ENCODE measurements at regions not wholly inside any gene's neighbourhood (a gene's known extent, or its start where the extent isn't known, plus 50 kb on each side); places are given as distances from the start of the nearest gene placed in this dataset.
"Not testable (repeated sequence)": the region's sequence is repeated elsewhere in the genome, so short reads cannot be mapped to it uniquely, and the experiment has no call there.

DNA sequence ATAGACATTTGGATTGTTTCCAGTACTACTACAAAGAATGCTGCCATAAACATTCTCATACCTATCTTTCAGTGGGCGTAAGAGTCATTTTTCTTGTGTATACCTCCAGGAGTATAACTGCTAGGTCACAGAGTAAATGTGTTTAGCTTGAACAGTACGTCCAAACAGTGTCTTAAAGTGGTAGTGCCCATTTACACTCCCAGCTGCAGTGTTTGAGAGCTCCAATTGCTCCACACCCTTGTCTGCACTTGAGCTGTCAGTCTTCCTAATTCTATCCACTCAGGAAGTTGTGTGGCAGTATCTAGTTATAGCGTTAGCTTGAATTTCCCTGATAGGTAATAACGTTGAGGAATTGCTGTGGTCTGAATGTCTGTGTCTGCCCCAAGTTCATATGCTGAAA, 404.7 kb upstream of the PPP2R3A start:
- no peak for DNase-seq

GRCh38 chr3:135564696-135565095, 400.8 kb upstream of the PPP2R3A start:
- DNase-seq = no peak

GRCh38 chr3:135565546-135565945, 400.0 kb upstream of the PPP2R3A start:
- no peak for DNase-seq

DNA sequence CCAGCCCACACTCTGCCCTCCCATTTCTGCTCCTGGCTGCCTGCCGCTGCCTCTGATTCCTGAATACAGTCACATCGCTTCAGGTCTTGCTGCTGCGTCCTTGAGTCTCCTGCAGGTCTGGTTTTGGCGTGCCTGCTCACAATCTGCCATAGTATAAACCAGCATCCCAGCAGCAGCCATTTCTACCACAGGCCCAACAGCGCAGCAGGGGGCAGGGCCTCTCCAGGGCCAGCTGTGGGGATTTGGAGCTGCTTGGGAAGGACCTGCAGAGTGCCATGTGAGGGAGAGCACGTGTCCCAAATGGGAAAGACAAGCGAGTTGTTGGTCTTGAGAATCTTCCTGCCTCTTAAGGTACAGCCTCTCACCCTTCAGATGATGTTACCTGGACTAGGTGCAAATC, 398.3 kb upstream of the PPP2R3A start:
- DNase-seq = no peak

DNA sequence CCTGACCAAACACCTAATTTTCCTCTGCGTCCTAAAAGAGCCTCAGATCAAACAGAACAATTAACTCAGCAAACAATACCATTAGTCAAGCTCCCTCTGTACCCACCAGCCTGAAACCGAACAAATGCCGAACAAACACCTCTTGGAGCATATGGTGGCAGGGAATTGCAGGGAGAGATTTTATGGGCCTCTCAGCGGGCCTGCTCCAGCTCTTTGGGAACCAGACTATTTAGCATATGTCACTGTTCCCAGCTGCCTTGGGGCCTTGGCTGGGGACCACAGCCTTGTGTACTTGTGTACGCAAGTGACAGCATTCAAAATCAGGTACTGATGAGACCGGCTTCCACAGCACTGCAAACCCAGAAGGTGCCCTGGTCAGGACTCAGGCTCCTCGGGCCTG, 388.8 kb upstream of the PPP2R3A start:
- no peak for DNase-seq

- no peak for DNase-seq
Measured at GRCh38 chr3:135581806-135582205, 383.7 kb upstream of the PPP2R3A start.

GRCh38 chr3:135582800-135583199, 382.7 kb upstream of the PPP2R3A start:
- DNase-seq = no peak

- DNase-seq = no peak
Measured at GRCh38 chr3:135596563-135596962, 369.0 kb upstream of the PPP2R3A start.

DNA sequence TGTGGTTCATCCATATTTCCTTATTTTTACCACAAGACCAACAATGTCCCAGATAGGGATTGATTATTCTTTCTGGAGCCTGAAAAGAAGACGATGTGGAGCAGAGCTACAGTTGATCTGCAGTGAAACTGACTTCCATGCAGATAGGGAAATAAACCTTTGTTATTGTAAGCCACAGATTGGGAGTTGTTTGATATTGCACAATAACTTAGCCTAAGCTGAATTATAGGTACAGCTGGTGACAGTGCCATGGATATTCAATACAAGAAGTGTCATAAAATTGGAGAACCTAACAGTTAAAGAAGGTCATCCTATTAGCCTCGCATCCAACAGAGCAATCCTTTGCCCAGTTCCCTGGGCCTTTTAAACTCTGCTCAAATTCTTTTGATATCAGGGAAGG, 367.7 kb upstream of the PPP2R3A start:
- no peak for DNase-seq

DNA sequence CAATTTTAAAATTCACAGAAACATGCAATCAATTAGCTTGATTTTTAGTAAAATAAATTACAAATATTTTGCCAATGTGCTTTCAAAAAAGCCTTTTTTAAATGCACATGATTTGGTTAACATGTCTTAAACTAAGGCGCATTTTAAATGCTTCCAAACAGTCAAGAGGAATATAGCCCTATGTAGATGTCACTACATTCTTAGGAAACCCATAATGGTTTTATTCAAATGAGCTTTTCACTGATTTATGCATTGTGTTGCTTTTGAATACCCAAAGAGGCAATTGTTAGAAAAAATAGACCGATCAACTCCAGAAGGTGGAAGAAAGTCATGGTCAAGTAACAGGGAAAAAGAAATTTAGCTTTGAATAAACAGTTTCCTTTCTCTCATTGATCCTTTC, 366.9 kb upstream of the PPP2R3A start:
- DNase-seq = no peak

DNA sequence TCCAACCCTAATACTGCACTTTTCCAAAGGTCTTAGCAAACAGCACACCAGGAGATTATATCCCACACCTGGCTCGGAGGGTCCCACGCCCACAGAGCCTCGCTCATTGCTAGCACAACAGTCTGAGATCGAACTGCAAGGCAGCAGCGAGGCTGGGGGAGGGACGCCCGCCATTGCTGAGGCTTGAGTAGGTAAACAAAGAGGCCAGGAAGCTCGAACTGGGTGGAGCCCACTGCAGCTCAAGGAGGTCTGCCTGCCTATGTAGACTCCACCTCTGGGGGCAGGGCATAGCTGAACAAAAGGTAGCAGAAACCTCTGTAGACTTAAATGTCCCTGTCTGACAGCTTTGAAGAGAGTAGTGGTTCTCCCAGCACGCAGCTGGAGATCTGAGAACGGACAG, 361.0 kb upstream of the PPP2R3A start:
- DNase-seq = not testable (repeated sequence)

- no peak for DNase-seq
Measured at GRCh38 chr3:135618123-135618522, 347.4 kb upstream of the PPP2R3A start.

DNA sequence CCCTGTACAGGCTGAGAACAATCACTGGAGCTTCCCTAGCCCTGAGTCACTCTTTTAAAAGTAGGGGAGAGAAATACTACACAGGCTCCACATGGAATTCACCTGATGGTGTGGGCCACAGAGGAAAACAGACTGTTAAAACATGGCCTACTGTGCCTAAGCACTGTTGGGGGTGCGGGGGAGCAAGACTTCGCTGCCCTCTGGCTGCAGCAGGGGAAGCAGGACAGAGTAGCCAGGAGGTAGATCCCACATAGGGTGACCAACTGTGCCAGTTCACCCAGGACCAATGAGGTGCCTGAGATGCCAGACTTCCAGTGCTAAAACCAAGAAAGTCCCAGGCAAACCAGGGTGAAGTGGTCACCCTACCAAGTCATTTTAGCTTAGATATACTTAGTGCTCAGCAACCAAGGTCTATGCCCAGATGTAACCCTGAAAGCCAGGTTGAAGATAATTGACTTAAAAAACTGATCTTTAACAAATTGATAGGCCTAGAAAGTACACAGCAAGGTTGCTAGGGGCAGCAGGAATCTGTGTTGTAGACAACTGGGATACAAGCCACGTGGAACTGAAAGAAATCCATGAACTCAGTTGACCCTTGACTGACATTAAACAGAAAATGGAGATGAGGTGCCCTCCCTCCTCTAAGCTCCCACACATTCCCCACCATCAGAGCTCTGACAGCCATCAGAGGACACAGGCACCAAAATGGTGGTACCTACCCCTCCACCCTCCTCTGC, 344.2 kb upstream of the PPP2R3A start:
- DNase-seq = no peak

DNA sequence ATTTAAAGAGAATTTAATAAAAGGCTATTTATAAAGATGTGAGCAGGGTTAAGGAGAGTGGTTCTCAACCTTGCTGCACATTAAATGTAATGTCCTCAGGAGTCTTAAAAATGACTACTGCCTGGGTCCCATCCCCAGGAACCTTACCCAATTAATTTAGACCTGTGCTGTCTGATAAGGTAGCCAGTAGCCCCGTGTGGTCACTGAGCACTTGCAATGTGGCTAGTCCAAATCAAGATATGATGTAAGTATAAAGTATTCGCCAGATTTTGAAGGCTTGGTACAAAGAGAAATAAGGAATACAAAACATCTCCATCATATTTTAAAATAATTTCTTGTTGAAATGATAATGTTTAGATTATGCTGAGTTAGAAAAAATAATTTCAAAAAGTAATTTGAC, 343.3 kb upstream of the PPP2R3A start:
- DNase-seq = no peak

- DNase-seq = no peak
Measured at GRCh38 chr3:135622656-135623055, 342.9 kb upstream of the PPP2R3A start.

DNA sequence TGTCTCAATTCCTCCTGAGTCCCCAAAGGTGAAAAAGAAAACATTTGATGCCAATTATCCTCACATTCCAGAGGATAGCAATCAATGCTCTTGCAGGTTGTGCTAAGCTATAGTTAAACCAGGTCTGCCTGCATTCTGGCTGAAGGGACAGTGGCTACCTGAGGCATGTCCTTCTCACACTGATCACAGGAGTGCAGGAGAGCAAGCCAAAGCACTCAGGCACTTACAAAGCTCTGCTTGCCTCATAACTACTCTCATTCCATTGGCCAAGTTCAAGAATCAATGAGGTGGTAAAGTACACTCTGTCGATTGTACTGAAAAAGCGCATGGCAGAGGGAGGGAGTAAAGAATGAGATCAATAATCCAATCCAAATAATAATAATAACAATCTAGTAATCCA, 342.0 kb upstream of the PPP2R3A start:
- no peak for DNase-seq

- no peak for DNase-seq
Measured at GRCh38 chr3:135627057-135627456, 338.5 kb upstream of the PPP2R3A start.

- no peak for DNase-seq
Measured at GRCh38 chr3:135629701-135630408, 335.7 kb upstream of the PPP2R3A start.

DNA sequence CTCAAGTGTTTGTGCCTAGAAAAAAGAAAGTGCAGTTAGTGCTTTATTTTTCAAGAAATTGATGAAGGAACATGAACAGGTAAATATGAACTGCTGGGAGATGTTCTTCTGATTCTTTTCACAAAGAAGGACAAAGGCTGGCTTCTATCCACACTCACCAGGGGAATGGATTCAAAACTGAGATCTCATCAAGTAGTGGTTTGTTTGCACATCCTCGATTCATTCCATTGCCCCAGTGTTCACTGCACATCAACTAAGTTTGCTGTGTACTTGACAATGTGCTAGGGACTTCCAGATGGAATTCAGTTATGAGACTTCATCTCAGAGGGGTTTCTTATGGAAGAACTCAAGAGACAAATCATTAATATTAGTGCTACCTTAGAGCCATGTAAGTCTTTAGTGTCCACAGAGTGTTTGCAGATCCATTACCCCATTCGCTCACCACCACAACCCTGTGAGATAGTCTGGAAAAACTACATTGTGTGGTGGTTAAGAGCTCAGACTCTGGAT, 332.9 kb upstream of the PPP2R3A start:
- DNase-seq = no peak

- no peak for DNase-seq
Measured at GRCh38 chr3:135633078-135633477, 332.4 kb upstream of the PPP2R3A start.

GRCh38 chr3:135636596-135636995, 328.9 kb upstream of the PPP2R3A start:
- DNase-seq = no peak

GRCh38 chr3:135637013-135637412, 328.5 kb upstream of the PPP2R3A start:
- DNase-seq = no peak

GRCh38 chr3:135641761-135642160, 323.8 kb upstream of the PPP2R3A start:
- no peak for DNase-seq

DNA sequence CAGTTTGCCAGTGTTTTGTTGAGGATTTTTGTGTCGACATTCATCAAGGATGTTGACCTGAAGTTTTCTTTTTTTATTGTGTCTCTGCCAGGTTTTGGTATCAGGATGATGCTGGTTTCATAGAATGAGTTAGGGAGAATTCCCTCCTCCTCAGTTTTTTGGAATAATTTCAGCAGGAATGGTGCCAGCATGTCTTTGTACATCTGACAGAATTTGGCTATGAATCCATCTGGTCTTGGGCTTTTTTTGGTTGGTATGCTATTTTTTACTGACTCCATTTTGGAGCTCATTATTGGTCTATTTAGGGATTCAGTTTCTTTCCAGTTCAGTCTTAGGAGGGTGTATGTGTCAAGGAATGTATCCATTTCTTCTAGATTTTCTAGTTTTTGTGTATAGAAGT, 320.0 kb upstream of the PPP2R3A start:
- no peak for DNase-seq

DNA sequence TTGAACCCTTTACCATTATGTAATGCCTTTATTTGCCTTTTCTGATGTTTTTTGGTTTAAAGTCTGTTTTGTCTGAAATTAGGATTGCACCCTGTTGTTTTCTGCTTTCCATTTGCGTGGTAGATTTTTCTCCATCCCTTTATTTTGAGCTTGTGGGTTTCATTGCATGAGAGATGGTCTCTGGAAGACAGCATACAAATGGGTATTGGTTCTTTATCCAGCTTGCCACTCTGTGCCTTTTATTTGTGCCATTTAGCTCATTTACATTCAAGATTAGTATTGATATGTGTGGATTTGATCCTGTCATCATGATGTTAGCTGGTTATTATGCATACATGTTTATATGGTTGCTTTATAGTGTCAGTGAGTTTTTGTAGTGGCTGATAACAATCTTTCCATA, 318.7 kb upstream of the PPP2R3A start:
- no peak for DNase-seq
